ENCODE measurements at regions not wholly inside any gene's neighbourhood (a gene's known extent, or its start where the extent isn't known, plus 50 kb on each side); places are given as distances from the start of the nearest gene placed in this dataset.

DNA sequence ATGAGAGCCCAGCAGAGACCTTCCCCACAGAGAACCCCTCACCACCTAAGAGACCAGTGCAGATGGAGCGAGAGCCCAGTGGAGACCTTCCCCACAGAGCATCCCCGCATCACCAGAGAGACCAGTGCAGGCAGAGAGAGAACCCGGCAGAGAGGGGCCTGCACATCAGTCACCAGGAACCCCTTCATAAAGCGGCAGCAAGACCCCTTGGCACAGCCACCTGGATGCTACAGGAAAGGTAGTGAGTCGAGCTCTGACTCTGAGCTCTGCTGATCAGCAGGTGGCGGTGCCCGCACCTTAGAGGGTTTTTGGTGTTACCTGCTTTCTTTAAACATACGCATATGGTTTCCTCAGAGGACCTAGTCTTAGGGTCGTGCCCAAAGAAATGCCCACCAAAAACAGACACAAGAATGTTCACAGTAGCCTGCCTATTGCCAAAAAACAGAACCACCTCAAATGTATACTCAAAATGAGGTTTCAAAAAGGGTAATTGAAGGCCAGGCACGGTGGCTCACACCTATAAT is 678.7 kb downstream of the BRD1 start:
- Histone ChIP-seq H3K36me3 (ENCODE audit: insufficient read depth, low read length) (no peaks in the 10 kb centered on the region), H3K4me3 (no peak overlapping the region), H3K9ac (ENCODE audit: insufficient read length) (no peak overlapping the region), H3K9me3 (ENCODE audit: low read depth, low read length) (no peaks in the 10 kb centered on the region), H3K27ac (no peak overlapping the region)
- no peak for TF ChIP-seq FOXP2 (optimal IDR thresholded peaks at IDR 0.05; ENCODE audit: control extremely low read depth, extremely low read length, insufficient read depth)
- TF ChIP-seq EZH2 (IDR thresholded peaks at IDR 0.05), result no peak
- no peak for TF ChIP-seq POLR2AphosphoS5 (IDR thresholded peaks at IDR 0.05; ENCODE audit: borderline replicate concordance, low read depth, low read length)
- DNase-seq (ENCODE audit: low read depth, low spot score), result no peak

DNA sequence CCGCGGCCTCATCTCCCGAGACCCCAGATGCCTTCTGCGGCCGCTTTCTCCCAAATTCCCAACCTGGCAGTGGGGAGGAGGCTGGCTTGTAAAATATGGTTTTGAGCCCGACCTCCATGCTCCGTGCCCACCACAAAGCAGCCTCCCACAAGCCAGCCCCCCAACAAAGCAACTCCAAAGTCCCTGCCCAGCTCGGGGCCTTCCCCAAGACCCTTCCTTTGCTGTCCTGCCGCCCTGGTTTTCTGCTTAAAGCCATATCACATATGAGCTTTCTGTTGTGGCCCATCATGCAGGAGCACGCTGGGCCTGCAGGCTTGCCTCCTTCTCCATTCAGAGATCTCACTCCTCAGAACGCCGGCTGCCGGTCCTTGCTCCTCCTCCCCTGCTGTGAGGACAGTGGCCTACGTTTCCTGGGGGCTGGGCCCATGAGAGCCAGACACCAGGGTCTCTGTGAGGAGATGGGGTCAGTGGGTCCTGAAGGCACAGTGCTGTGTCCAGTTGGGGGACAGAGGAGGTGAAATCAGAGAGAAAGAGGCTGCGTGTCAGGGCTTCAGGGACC is 680.0 kb downstream of the BRD1 start:
- Histone ChIP-seq H3K9ac (ENCODE audit: insufficient read length) (no peak overlapping the region), H3K27ac (no peak overlapping the region), H3K4me3 (no peak overlapping the region), H3K9me3 (ENCODE audit: low read depth, low read length) (no peaks in the 10 kb centered on the region), H3K36me3 (ENCODE audit: insufficient read depth, low read length) (no peaks in the 10 kb centered on the region)
- TF ChIP-seq POLR2AphosphoS5 (IDR thresholded peaks at IDR 0.05; ENCODE audit: borderline replicate concordance, low read depth, low read length), result no peak
- TF ChIP-seq EZH2 (IDR thresholded peaks at IDR 0.05), result no peak
- no peak for TF ChIP-seq FOXP2 (optimal IDR thresholded peaks at IDR 0.05; ENCODE audit: control extremely low read depth, extremely low read length, insufficient read depth)
- DNase-seq (ENCODE audit: low read depth, low spot score), result no peak

DNA sequence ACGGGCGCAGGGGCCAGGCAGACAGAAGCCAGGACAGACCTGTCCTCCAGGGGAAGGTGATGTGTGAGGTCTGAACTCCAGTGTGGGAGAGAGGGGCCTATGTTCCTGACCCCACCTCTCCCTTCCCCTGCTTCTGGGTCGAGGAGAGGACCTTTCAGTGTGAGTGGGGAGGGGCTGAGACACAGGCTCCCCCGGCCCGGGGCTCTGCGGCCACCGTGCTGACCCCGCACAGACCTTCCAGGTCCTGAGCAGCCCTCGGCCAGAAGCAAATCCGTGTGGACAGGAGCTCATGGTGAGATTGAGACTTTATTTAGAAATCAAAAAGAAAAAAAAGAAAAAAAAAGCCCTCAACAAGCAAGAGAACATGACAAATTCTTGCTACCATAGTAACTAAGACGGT is 680.5 kb downstream of the BRD1 start:
- no peak overlapping the region for H3K4me3 ChIP-seq
- H3K9me3 ChIP-seq (ENCODE audit: low read depth, low read length), result no peaks in the 10 kb centered on the region
- DNase-seq (ENCODE audit: low read depth, low spot score), result no peak
- H3K9ac ChIP-seq (ENCODE audit: insufficient read length), result no peak overlapping the region
- H3K27ac ChIP-seq, result no peak overlapping the region
- no peaks in the 10 kb centered on the region for H3K36me3 ChIP-seq (ENCODE audit: insufficient read depth, low read length)
- TF ChIP-seq EZH2 (IDR thresholded peaks at IDR 0.05), result no peak
- TF ChIP-seq FOXP2 (optimal IDR thresholded peaks at IDR 0.05; ENCODE audit: control extremely low read depth, extremely low read length, insufficient read depth), result no peak
- TF ChIP-seq POLR2AphosphoS5 (IDR thresholded peaks at IDR 0.05; ENCODE audit: borderline replicate concordance, low read depth, low read length), result no peak

DNA sequence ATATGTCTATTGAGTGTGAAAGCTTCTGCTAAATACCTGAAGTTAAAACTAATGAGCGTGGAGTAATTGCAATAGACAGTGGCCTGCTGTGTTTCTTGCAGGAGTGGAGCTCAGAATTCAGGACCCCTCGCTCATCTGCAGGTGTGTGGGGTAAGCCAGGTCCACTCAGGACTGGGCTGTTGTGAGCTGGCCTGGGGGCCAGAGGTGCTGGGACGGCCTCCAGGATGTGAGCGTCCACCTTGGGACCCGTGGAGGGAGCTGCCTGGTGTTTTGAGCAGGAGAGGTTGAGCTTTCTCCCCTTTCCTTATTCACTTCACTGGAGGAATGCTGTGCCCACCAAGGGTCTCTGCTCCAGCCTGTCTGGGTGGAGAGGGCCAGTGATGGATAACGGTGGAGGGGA is 681.2 kb downstream of the BRD1 start:
- no peak overlapping the region for H3K27ac ChIP-seq
- H3K36me3 ChIP-seq (ENCODE audit: insufficient read depth, low read length), result no peaks in the 10 kb centered on the region
- no peaks in the 10 kb centered on the region for H3K9me3 ChIP-seq (ENCODE audit: low read depth, low read length)
- no peak for DNase-seq (ENCODE audit: low read depth, low spot score)
- no peak overlapping the region for H3K4me3 ChIP-seq
- no peak for TF ChIP-seq FOXP2 (optimal IDR thresholded peaks at IDR 0.05; ENCODE audit: control extremely low read depth, extremely low read length, insufficient read depth)
- no peak for TF ChIP-seq POLR2AphosphoS5 (IDR thresholded peaks at IDR 0.05; ENCODE audit: borderline replicate concordance, low read depth, low read length)
- TF ChIP-seq EZH2 (IDR thresholded peaks at IDR 0.05), result no peak
- H3K9ac ChIP-seq (ENCODE audit: insufficient read length), result no peak overlapping the region

DNA sequence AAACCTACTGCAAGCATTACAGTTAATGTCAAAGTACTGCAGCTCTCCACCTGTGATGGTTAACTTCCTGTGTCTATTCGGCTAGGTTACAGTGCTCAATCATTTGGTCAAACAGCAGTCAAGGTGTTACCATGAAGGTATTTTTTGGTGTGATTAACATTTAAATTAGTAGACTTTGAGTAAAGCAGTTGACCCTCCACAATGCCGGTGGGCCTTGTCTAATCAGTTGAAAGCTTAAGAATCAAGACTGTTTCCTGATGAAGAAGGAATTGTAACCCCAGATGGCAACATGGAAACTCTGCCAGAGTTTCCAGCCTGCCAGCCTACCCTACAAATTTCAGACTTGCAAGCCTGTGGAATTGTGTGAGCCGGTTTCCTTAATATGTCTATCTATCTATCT is 683.9 kb downstream of the BRD1 start:
- no peaks in the 10 kb centered on the region for H3K9me3 ChIP-seq (ENCODE audit: low read depth, low read length)
- H3K36me3 ChIP-seq (ENCODE audit: insufficient read depth, low read length), result no peaks in the 10 kb centered on the region
- no peak for DNase-seq (ENCODE audit: low read depth, low spot score)
- no peak overlapping the region for H3K4me3 ChIP-seq
- H3K9ac ChIP-seq (ENCODE audit: insufficient read length), result no peak overlapping the region
- no peak for TF ChIP-seq EZH2 (IDR thresholded peaks at IDR 0.05)
- no peak for TF ChIP-seq FOXP2 (optimal IDR thresholded peaks at IDR 0.05; ENCODE audit: control extremely low read depth, extremely low read length, insufficient read depth)
- TF ChIP-seq POLR2AphosphoS5 (IDR thresholded peaks at IDR 0.05; ENCODE audit: borderline replicate concordance, low read depth, low read length), result no peak
- no peak overlapping the region for H3K27ac ChIP-seq

DNA sequence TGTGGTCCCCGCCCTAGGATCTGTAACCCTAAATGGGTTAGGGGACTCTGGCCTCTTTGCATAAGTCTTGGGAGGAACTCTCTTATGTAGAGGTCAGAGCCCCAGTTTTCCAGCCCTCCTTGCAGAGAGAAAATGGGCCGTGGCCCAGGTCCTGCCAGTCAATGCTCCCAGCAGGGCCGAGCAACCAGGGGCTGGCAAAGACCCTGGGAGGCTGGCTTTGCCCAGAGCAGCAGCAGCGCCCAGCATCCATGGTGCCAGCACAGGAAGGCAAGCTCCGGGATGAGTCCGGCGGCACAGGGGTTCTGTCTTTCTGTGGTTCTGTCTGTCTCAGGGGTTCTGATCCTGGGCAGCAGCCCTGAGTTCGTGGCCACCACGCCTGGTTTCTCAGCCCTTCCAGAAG is 684.8 kb downstream of the BRD1 start:
- Histone ChIP-seq H3K36me3 (ENCODE audit: insufficient read depth, low read length) (no peaks in the 10 kb centered on the region), H3K9me3 (ENCODE audit: low read depth, low read length) (no peaks in the 10 kb centered on the region), H3K4me3 (no peak overlapping the region), H3K9ac (ENCODE audit: insufficient read length) (no peak overlapping the region), H3K27ac (no peak overlapping the region)
- no peak for TF ChIP-seq EZH2 (IDR thresholded peaks at IDR 0.05)
- TF ChIP-seq FOXP2 (optimal IDR thresholded peaks at IDR 0.05; ENCODE audit: control extremely low read depth, extremely low read length, insufficient read depth), result no peak
- TF ChIP-seq POLR2AphosphoS5 (IDR thresholded peaks at IDR 0.05; ENCODE audit: borderline replicate concordance, low read depth, low read length), result no peak
- no peak for DNase-seq (ENCODE audit: low read depth, low spot score)

DNA sequence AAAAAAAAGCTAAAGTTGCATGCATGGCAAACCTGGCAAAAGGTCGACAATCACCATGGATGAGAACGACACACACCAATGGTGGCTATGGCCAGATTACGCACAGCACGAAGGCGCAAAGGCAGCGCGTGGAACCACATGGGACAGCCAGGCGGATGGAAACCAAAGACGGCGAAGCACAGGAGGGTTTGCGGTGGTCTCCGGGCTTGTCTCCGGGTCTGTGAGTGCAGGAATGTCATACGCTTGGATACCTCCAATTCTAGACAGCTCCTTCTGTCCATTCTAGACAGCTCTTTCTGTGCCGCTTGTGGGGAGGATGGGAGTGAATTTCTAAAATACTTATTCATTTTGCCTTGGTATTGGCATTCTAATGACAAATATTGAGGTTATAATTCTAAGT is 685.4 kb downstream of the BRD1 start:
- H3K36me3 ChIP-seq (ENCODE audit: insufficient read depth, low read length), result no peaks in the 10 kb centered on the region
- no peak overlapping the region for H3K4me3 ChIP-seq
- no peaks in the 10 kb centered on the region for H3K9me3 ChIP-seq (ENCODE audit: low read depth, low read length)
- H3K27ac ChIP-seq, result no peak overlapping the region
- TF ChIP-seq POLR2AphosphoS5 (IDR thresholded peaks at IDR 0.05; ENCODE audit: borderline replicate concordance, low read depth, low read length) (no peak), EZH2 (IDR thresholded peaks at IDR 0.05) (no peak), FOXP2 (optimal IDR thresholded peaks at IDR 0.05; ENCODE audit: control extremely low read depth, extremely low read length, insufficient read depth) (no peak)
- H3K9ac ChIP-seq (ENCODE audit: insufficient read length), result no peak overlapping the region
- DNase-seq (ENCODE audit: low read depth, low spot score), result no peak

DNA sequence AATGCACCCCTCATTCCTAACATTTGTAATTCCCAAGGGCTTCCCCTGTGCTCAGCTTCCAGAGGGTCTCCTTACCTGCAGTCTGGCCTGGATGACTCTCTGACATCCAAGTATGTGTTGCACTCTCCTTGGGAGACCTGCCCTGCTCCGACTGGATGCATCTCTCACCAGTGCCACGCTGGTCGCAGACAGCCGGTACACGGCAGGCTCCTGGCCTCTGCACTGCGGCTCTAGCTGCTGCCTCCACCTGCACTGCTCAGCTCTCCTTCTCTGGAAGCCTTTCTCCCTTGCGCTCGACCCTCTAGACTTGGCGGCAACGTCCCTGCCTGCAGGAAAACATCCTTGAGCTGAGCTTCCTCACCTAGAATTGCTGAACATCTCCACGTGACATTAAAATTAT is 685.9 kb downstream of the BRD1 start:
- Histone ChIP-seq H3K9me3 (ENCODE audit: low read depth, low read length) (no peaks in the 10 kb centered on the region), H3K9ac (ENCODE audit: insufficient read length) (no peak overlapping the region), H3K36me3 (ENCODE audit: insufficient read depth, low read length) (no peaks in the 10 kb centered on the region), H3K4me3 (no peak overlapping the region), H3K27ac (no peak overlapping the region)
- no peak for TF ChIP-seq POLR2AphosphoS5 (IDR thresholded peaks at IDR 0.05; ENCODE audit: borderline replicate concordance, low read depth, low read length)
- no peak for TF ChIP-seq EZH2 (IDR thresholded peaks at IDR 0.05)
- no peak for TF ChIP-seq FOXP2 (optimal IDR thresholded peaks at IDR 0.05; ENCODE audit: control extremely low read depth, extremely low read length, insufficient read depth)
- DNase-seq (ENCODE audit: low read depth, low spot score), result no peak
